HEK293T (cell line): ENCODE measurements at regions not wholly inside any gene's neighbourhood (a gene's known extent, or its start where the extent isn't known, plus 50 kb on each side); places are given as distances from the start of the nearest gene placed in this dataset.

ENCODE experiments used
- CTCF ChIA-PET: fragments of 350-600 bp; formaldehyde crosslinking; extraction: SDS; loops from one replicate; lab custom pipeline; 2021; ENCODE audit warnings: antibody characterized with exemption, inconsistent platforms; lab: Yijun Ruan, JAX
- POLR2A ChIA-PET: fragments of 350-600 bp; formaldehyde crosslinking; extraction: SDS; loops from one replicate; lab custom pipeline; 2020; ENCODE audit warnings: antibody characterized with exemption, inconsistent platforms; lab: Yijun Ruan, JAX
- DNase-seq: peaks from one replicate; pipeline ENCODE4 v3.0.0; 2012; ENCODE audit warnings: mixed read lengths; ENCODE audit errors: extremely low spot score
- ARNT ChIP-seq: fragments of 450-650 bp; IDR thresholded peaks from 2 replicates; pipeline ENCODE4 v1.6.1; 2017; ENCODE audit warnings: mild to moderate bottlenecking
- BHLHE40 ChIP-seq: fragments of 450-650 bp; IDR thresholded peaks from 2 replicates; pipeline ENCODE4 v1.6.1; 2016; ENCODE audit warnings: mild to moderate bottlenecking, moderate library complexity, borderline replicate concordance
- CTBP1 ChIP-seq: fragments of 450-650 bp; IDR thresholded peaks from 2 replicates; pipeline ENCODE4 v1.6.1; 2016; ENCODE audit warnings: borderline replicate concordance
- ELF4 ChIP-seq: fragments of 450-650 bp; IDR thresholded peaks from 2 replicates; pipeline ENCODE4 v1.6.1; 2017; ENCODE audit warnings: antibody characterized with exemption
- FOXA1 ChIP-seq: fragments of 450-650 bp; IDR thresholded peaks from 2 replicates; pipeline ENCODE4 v1.6.1; 2016; ENCODE audit warnings: mild to moderate bottlenecking
- FOXK2 ChIP-seq: fragments of 450-650 bp; IDR thresholded peaks from 2 replicates; pipeline ENCODE4 v1.6.1; 2016; ENCODE audit warnings: mild to moderate bottlenecking
- FOXM1 ChIP-seq: fragments of 450-650 bp; IDR thresholded peaks from 2 replicates; pipeline ENCODE4 v1.6.1; 2017; ENCODE audit warnings: mild to moderate bottlenecking, borderline replicate concordance
- HDGF ChIP-seq: fragments of 450-650 bp; IDR thresholded peaks from 2 replicates; pipeline ENCODE4 v1.6.1; 2017; ENCODE audit warnings: antibody characterized with exemption, borderline replicate concordance
- L3MBTL2 ChIP-seq: fragments of 450-650 bp; conservative IDR thresholded peaks from 2 replicates; pipeline ENCODE4 v1.6.1; 2016; ENCODE audit warnings: mild to moderate bottlenecking
- LEF1 ChIP-seq: fragments of 450-650 bp; IDR thresholded peaks from 2 replicates; pipeline ENCODE4 v1.6.1; 2017; ENCODE audit warnings: mild to moderate bottlenecking, borderline replicate concordance
- NFRKB ChIP-seq: fragments of 450-650 bp; IDR thresholded peaks from 2 replicates; pipeline ENCODE4 v1.6.1; 2016; ENCODE audit warnings: mild to moderate bottlenecking, moderate library complexity
- PKNOX1 ChIP-seq: fragments of 450-650 bp; IDR thresholded peaks from 2 replicates; pipeline ENCODE4 v1.6.1; 2016
- SP1 ChIP-seq: fragments of 450-650 bp; IDR thresholded peaks from 2 replicates; pipeline ENCODE4 v1.6.1; 2017
- SUZ12 ChIP-seq: fragments of 450-650 bp; IDR thresholded peaks from 2 replicates; pipeline ENCODE4 v1.6.1; 2016; ENCODE audit warnings: mild to moderate bottlenecking
- TARDBP ChIP-seq: fragments of 450-650 bp; IDR thresholded peaks from 2 replicates; pipeline ENCODE4 v1.6.1; 2016
- ZNF384 ChIP-seq: fragments of 450-650 bp; IDR thresholded peaks from 2 replicates; pipeline ENCODE4 v1.6.1; 2016

GRCh38 chr6:22882581-22882980 lies 313.2 kb downstream of the HDGFL1 start:
- TF ChIP-seq FOXA1 = no peak
- TF ChIP-seq FOXM1 = no peak
- TF ChIP-seq LEF1 = no peak
- no peak for TF ChIP-seq NFRKB
- TF ChIP-seq SUZ12 = no peak
- no peak for TF ChIP-seq HDGF
- no peak for TF ChIP-seq BHLHE40
- TF ChIP-seq TARDBP = no peak
- no peak for TF ChIP-seq L3MBTL2
- no peak for TF ChIP-seq CTBP1
- no peak for TF ChIP-seq ZNF384
- TF ChIP-seq ELF4 = no peak
- TF ChIP-seq FOXK2 = no peak
- TF ChIP-seq PKNOX1 = no peak
- ChIA-PET CTCF (no interaction called here), POLR2A (no interaction called here)
- DNase-seq = no peak

GRCh38 chr6:22883061-22883717 lies 313.8 kb downstream of the HDGFL1 start:
- ChIA-PET CTCF (no interaction called here), POLR2A (no interaction called here)
- DNase-seq = no peak
- TF ChIP-seq SP1 (no peak), CTBP1 (no peak), FOXK2 (no peak), HDGF (no peak), ZNF384 (no peak), TARDBP (no peak), SUZ12 (no peak), BHLHE40 (no peak), FOXM1 (no peak)

GRCh38 chr6:22884456-22884855 lies 315.1 kb downstream of the HDGFL1 start:
- ChIA-PET CTCF (no interaction called here), POLR2A (no interaction called here)
- no peak for DNase-seq
- TF ChIP-seq CTBP1 = no peak
- TF ChIP-seq BHLHE40 = no peak

- CTCF ChIA-PET = no interaction called here
- no peak for DNase-seq
- POLR2A ChIA-PET = no interaction called here
- no peak for TF ChIP-seq ZNF384
- TF ChIP-seq L3MBTL2 = no peak
- TF ChIP-seq FOXK2 = no peak
- TF ChIP-seq BHLHE40 = no peak
- TF ChIP-seq PKNOX1 = no peak
- no peak for TF ChIP-seq ELF4
- no peak for TF ChIP-seq TARDBP
- no peak for TF ChIP-seq NFRKB
- no peak for TF ChIP-seq SUZ12
- no peak for TF ChIP-seq FOXM1
Measured at GRCh38 chr6:22886650-22887581, 317.6 kb downstream of the HDGFL1 start.

GRCh38 chr6:22888163-22888752 lies 318.9 kb downstream of the HDGFL1 start:
- TF ChIP-seq PKNOX1 (no peak), ZNF384 (no peak), SUZ12 (no peak)
- no peak for DNase-seq
- ChIA-PET CTCF (no interaction called here), POLR2A (no interaction called here)

- POLR2A ChIA-PET = no interaction called here
- no peak for TF ChIP-seq SUZ12
- no peak for TF ChIP-seq ARNT
- TF ChIP-seq FOXM1 = no peak
- no peak for TF ChIP-seq ELF4
- TF ChIP-seq FOXK2 = no peak
- TF ChIP-seq FOXA1 = no peak
- no peak for TF ChIP-seq CTBP1
- TF ChIP-seq ZNF384 = no peak
- TF ChIP-seq HDGF = no peak
- no peak for TF ChIP-seq TARDBP
- no peak for TF ChIP-seq BHLHE40
- CTCF ChIA-PET = no interaction called here
- no peak for DNase-seq
Measured at GRCh38 chr6:22891934-22892333, 322.6 kb downstream of the HDGFL1 start.
